Tongue (tissue), 2 donors: ENCODE measurements at regions not wholly inside any gene's neighbourhood (a gene's known extent, or its start where the extent isn't known, plus 50 kb on each side); places are given as distances from the start of the nearest gene placed in this dataset. TPM values are rescaled to one million over a fixed set of nuclear protein-coding genes. Genes with fewer than 3 reads are reported as not detected.

ENCODE experiments used
- DNase-seq: peaks from one replicate; pipeline ENCODE4 v3.0.0-alpha.2; 2015
- small RNA-seq: library from RNA; depleted of rRNA; stranded (forward); fragments of <200 nt; gene quantifications from one replicate; pipeline ENCODE3, GENCODE V24; 2014; ENCODE audit warnings: low replicate concordance

- DNase-seq, result no peak
These were observed 63.2 kb upstream of the DUSP10 start for GRCh38 chr1:221805121-221805520.

- no peak for DNase-seq
These were observed 62.4 kb upstream of the DUSP10 start for GRCh38 chr1:221804303-221804702.

GRCh38 chr1:221801773-221802516 lies 60.1 kb upstream of the DUSP10 start:
- DNase-seq, result no peak

- DNase-seq, result no peak
These were observed 59.4 kb upstream of the DUSP10 start for GRCh38 chr1:221801251-221801661.

GRCh38 chr1:221800831-221801230 lies 58.9 kb upstream of the DUSP10 start:
- no peak for DNase-seq

GRCh38 chr1:221797506-221797905 lies 55.6 kb upstream of the DUSP10 start:
- no peak for DNase-seq

- DNase-seq, result no peak
These were observed 54.8 kb upstream of the DUSP10 start for GRCh38 chr1:221796700-221797099.

GRCh38 chr1:221795380-221795779 lies 53.5 kb upstream of the DUSP10 start:
- DNase-seq, result no peak

- DNase-seq, result no peak
These were observed 53.0 kb upstream of the DUSP10 start for GRCh38 chr1:221794935-221795334.

GRCh38 chr1:221794079-221794670 lies 52.3 kb upstream of the DUSP10 start:
- no peak for DNase-seq

GRCh38 chr1:221793439-221794078 lies 51.7 kb upstream of the DUSP10 start:
- DNase-seq, result no peak

GRCh38 chr1:221791846-221792245 lies 50.0 kb upstream of the DUSP10 start:
- no peak for DNase-seq

Small RNA genes in the stretch of these regions (small RNA-seq; reads per million reads assigned to genes)
- gene RNU6-403P, result not detected
